ENCODE measurements at regions not wholly inside any gene's neighbourhood (a gene's known extent, or its start where the extent isn't known, plus 50 kb on each side); places are given as distances from the start of the nearest gene placed in this dataset.

GRCh38 chr20:16653266-16653665 lies 76.6 kb upstream of the SNRPB2 start:
- Mint-ChIP-seq H3K9me3 (peaks cover 12% of the 10 kb centered on the region; the same call in 2 of the 3 replicates), H3K4me1 (peaks cover 7% of the 10 kb centered on the region; the same call in 2 of the 3 replicates), H3K36me3 (ENCODE audit: low read depth) (no peaks in the 10 kb centered on the region), H3K27ac (no peak overlapping the region), H3K27me3 (ENCODE audit: insufficient read depth, low read depth, poor library complexity) (no peaks in the 10 kb centered on the region), H3K4me3 (no peak overlapping the region)
- Histone ChIP-seq H3K4me2 (no peak overlapping the region), H3K9me2 (ENCODE audit: insufficient read depth) (peaks cover 8% of the 10 kb centered on the region; the same call in 1 of the 2 replicates), H3K79me2 (replicated peaks; ENCODE audit: insufficient read depth) (no peaks in the 10 kb centered on the region), H3K36me3 (ENCODE audit: insufficient read depth) (no peaks in the 10 kb centered on the region), H2AFZ (no peak overlapping the region), H3K27me3 (ENCODE audit: insufficient read depth) (no peaks in the 10 kb centered on the region), H3K27ac (ENCODE audit: low read depth) (no peak overlapping the region), H3K4me3 (no peak overlapping the region), H3F3A (replicated peaks; ENCODE audit: low read depth) (no peaks in the 10 kb centered on the region), H4K20me1 (replicated peaks; ENCODE audit: insufficient read depth) (no peaks in the 10 kb centered on the region), H3K4me1 (ENCODE audit: insufficient read depth) (no peaks in the 10 kb centered on the region)
- DNase-seq (ENCODE audit: low spot score) (no peak), ATAC-seq (no peak)
- TF ChIP-seq, protein P1, sequence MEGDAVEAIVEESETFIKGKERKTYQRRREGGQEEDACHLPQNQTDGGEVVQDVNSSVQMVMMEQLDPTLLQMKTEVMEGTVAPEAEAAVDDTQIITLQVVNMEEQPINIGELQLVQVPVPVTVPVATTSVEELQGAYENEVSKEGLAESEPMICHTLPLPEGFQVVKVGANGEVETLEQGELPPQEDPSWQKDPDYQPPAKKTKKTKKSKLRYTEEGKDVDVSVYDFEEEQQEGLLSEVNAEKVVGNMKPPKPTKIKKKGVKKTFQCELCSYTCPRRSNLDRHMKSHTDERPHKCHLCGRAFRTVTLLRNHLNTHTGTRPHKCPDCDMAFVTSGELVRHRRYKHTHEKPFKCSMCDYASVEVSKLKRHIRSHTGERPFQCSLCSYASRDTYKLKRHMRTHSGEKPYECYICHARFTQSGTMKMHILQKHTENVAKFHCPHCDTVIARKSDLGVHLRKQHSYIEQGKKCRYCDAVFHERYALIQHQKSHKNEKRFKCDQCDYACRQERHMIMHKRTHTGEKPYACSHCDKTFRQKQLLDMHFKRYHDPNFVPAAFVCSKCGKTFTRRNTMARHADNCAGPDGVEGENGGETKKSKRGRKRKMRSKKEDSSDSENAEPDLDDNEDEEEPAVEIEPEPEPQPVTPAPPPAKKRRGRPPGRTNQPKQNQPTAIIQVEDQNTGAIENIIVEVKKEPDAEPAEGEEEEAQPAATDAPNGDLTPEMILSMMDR (conservative IDR thresholded peaks at IDR 0.05; ENCODE audit: low read depth in 2 of 2) = no peak
- TF ChIP-seq POLR2AphosphoS5 (IDR thresholded peaks at IDR 0.05; ENCODE audit: low read depth) (no peak), EZH2phosphoT487 (IDR thresholded peaks at IDR 0.05; ENCODE audit: unreplicated experiment) (no peak), JUNB (IDR thresholded peaks at IDR 0.05; ENCODE audit: unreplicated experiment) (no peak), ZNF114 (CRISPR knock-in tag; IDR thresholded peaks at IDR 0.05) (no peak), EZH2 (IDR thresholded peaks at IDR 0.05; ENCODE audit: low read depth, unreplicated experiment) (no peak)

DNA sequence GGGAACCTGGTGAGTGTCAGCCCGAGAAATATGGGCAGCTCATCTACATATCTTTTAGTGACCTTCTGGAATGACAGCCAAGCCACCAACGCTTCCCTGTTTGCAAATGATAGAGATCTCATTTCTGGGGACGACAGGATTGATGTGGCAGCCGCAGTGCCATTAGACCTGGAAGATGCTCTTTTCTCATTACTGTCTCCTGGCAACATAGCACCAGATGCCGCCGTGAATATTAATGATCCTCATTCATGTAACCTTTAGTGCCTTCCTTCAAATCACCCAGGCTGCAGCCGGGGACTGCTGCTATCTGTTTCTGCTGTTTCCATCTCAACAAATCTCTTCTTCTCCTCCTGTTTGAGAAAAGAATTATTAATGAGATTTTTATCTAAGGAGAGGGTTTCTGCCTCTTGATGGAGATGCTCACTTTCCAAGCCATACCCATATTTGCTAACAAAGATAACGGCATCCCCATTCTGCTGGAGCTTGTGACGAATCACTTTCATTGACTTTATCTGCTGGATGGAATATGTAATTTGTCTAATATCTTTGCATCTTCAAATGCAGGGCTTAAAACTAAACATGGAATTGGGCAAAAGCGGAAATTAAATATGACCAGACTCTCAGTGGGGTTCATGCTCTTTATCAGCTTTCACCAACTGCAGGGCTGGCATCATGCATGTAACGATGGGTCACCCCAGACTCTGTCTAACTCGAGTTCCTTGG lies 74.8 kb upstream of the KIF16B start:
- H3K4me1 ChIP-seq (ENCODE audit: insufficient read depth) = no peaks in the 10 kb centered on the region
- Mint-ChIP-seq H3K4me1 (no peaks in the 10 kb centered on the region), H3K27me3 (ENCODE audit: insufficient read depth, low read depth, poor library complexity) (no peaks in the 10 kb centered on the region), H3K27ac (no peak overlapping the region), H3K9me3 (no peaks in the 10 kb centered on the region), H3K4me3 (no peak overlapping the region), H3K36me3 (ENCODE audit: low read depth) (no peaks in the 10 kb centered on the region)
- DNase-seq (ENCODE audit: low spot score) (no peak), ATAC-seq (no peak)
- no peaks in the 10 kb centered on the region for H3K27me3 ChIP-seq (ENCODE audit: insufficient read depth)
- H3K36me3 ChIP-seq (ENCODE audit: insufficient read depth) = no peaks in the 10 kb centered on the region
- no peak overlapping the region for H3K4me2 ChIP-seq
- H4K20me1 ChIP-seq (replicated peaks; ENCODE audit: insufficient read depth) = no peaks in the 10 kb centered on the region
- H2AFZ ChIP-seq = no peak overlapping the region
- H3F3A ChIP-seq (replicated peaks; ENCODE audit: low read depth) = no peaks in the 10 kb centered on the region
- no peaks in the 10 kb centered on the region for H3K79me2 ChIP-seq (replicated peaks; ENCODE audit: insufficient read depth)
- no peak overlapping the region for H3K4me3 ChIP-seq
- H3K27ac ChIP-seq (ENCODE audit: low read depth) = no peak overlapping the region
- no peaks in the 10 kb centered on the region for H3K9me2 ChIP-seq (ENCODE audit: insufficient read depth)
- TF ChIP-seq EZH2 (IDR thresholded peaks at IDR 0.05; ENCODE audit: low read depth, unreplicated experiment) = no peak
- TF ChIP-seq, protein P2, sequence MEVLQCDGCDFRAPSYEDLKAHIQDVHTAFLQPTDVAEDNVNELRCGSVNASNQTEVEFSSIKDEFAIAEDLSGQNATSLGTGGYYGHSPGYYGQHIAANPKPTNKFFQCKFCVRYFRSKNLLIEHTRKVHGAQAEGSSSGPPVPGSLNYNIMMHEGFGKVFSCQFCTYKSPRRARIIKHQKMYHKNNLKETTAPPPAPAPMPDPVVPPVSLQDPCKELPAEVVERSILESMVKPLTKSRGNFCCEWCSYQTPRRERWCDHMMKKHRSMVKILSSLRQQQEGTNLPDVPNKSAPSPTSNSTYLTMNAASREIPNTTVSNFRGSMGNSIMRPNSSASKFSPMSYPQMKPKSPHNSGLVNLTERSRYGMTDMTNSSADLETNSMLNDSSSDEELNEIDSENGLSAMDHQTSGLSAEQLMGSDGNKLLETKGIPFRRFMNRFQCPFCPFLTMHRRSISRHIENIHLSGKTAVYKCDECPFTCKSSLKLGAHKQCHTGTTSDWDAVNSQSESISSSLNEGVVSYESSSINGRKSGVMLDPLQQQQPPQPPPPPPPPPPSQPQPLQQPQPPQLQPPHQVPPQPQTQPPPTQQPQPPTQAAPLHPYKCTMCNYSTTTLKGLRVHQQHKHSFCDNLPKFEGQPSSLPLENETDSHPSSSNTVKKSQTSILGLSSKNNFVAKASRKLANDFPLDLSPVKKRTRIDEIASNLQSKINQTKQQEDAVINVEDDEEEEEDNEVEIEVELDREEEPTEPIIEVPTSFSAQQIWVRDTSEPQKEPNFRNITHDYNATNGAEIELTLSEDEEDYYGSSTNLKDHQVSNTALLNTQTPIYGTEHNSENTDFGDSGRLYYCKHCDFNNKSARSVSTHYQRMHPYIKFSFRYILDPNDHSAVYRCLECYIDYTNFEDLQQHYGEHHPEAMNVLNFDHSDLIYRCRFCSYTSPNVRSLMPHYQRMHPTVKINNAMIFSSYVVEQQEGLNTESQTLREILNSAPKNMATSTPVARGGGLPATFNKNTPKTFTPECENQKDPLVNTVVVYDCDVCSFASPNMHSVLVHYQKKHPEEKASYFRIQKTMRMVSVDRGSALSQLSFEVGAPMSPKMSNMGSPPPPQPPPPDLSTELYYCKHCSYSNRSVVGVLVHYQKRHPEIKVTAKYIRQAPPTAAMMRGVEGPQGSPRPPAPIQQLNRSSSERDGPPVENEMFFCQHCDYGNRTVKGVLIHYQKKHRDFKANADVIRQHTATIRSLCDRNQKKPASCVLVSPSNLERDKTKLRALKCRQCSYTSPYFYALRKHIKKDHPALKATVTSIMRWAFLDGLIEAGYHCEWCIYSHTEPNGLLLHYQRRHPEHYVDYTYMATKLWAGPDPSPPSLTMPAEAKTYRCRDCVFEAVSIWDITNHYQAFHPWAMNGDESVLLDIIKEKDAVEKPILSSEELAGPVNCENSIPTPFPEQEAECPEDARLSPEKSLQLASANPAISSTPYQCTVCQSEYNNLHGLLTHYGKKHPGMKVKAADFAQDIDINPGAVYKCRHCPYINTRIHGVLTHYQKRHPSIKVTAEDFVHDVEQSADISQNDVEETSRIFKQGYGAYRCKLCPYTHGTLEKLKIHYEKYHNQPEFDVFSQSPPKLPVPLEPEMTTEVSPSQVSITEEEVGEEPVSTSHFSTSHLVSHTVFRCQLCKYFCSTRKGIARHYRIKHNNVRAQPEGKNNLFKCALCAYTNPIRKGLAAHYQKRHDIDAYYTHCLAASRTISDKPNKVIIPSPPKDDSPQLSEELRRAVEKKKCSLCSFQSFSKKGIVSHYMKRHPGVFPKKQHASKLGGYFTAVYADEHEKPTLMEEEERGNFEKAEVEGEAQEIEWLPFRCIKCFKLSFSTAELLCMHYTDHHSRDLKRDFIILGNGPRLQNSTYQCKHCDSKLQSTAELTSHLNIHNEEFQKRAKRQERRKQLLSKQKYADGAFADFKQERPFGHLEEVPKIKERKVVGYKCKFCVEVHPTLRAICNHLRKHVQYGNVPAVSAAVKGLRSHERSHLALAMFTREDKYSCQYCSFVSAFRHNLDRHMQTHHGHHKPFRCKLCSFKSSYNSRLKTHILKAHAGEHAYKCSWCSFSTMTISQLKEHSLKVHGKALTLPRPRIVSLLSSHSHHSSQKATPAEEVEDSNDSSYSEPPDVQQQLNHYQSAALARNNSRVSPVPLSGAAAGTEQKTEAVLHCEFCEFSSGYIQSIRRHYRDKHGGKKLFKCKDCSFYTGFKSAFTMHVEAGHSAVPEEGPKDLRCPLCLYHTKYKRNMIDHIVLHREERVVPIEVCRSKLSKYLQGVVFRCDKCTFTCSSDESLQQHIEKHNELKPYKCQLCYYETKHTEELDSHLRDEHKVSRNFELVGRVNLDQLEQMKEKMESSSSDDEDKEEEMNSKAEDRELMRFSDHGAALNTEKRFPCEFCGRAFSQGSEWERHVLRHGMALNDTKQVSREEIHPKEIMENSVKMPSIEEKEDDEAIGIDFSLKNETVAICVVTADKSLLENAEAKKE (CRISPR knock-in tag; IDR thresholded peaks at IDR 0.05) = no peak
- no peak for TF ChIP-seq ZNF114 (CRISPR knock-in tag; IDR thresholded peaks at IDR 0.05)
- TF ChIP-seq, protein P3, sequence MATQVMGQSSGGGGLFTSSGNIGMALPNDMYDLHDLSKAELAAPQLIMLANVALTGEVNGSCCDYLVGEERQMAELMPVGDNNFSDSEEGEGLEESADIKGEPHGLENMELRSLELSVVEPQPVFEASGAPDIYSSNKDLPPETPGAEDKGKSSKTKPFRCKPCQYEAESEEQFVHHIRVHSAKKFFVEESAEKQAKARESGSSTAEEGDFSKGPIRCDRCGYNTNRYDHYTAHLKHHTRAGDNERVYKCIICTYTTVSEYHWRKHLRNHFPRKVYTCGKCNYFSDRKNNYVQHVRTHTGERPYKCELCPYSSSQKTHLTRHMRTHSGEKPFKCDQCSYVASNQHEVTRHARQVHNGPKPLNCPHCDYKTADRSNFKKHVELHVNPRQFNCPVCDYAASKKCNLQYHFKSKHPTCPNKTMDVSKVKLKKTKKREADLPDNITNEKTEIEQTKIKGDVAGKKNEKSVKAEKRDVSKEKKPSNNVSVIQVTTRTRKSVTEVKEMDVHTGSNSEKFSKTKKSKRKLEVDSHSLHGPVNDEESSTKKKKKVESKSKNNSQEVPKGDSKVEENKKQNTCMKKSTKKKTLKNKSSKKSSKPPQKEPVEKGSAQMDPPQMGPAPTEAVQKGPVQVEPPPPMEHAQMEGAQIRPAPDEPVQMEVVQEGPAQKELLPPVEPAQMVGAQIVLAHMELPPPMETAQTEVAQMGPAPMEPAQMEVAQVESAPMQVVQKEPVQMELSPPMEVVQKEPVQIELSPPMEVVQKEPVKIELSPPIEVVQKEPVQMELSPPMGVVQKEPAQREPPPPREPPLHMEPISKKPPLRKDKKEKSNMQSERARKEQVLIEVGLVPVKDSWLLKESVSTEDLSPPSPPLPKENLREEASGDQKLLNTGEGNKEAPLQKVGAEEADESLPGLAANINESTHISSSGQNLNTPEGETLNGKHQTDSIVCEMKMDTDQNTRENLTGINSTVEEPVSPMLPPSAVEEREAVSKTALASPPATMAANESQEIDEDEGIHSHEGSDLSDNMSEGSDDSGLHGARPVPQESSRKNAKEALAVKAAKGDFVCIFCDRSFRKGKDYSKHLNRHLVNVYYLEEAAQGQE (IDR thresholded peaks at IDR 0.05; ENCODE audit: unreplicated experiment) = no peak
- TF ChIP-seq ZNF331 (CRISPR knock-in tag; IDR thresholded peaks at IDR 0.05; ENCODE audit: low read depth) = no peak
- TF ChIP-seq STAT1 (IDR thresholded peaks at IDR 0.05; ENCODE audit: unreplicated experiment) = no peak
- no peak for TF ChIP-seq JUNB (IDR thresholded peaks at IDR 0.05; ENCODE audit: unreplicated experiment)

All from GM23338 (cell line).